ENCODE measurements at regions not wholly inside any gene's neighbourhood (a gene's known extent, or its start where the extent isn't known, plus 50 kb on each side); places are given as distances from the start of the nearest gene placed in this dataset.

DNA sequence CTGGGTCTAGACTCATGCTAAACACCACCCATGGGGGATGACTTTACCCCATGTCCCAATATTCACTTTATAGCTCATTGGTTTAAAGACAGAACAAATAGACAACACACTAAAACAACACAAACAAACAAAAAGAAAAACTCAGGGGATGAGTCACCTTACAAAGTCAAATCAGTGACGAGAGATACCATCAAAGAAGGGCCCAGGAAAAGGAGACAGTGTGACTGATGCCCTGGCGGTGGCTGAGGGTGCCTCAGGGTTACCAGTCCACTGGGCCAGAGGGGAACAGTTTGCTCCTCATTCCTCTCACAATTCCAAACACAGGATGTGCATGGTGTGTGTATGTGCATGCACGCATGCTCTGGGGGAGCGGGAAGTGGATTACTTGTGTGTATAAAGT is 171.3 kb upstream of the PRKCQ start:
- H3K9me3 ChIP-seq (ENCODE audit: control insufficient read depth, low read depth, low read length), result no peaks in the 10 kb centered on the region
- no peak overlapping the region for H4K91ac ChIP-seq (ENCODE audit: insufficient read length, low read depth, low read length)
- H3K27me3 ChIP-seq (ENCODE audit: insufficient read depth, low read length), result no peaks in the 10 kb centered on the region
- H3K4me3 Mint-ChIP-seq, result no peak overlapping the region
- no peaks in the 10 kb centered on the region for H4K20me1 ChIP-seq (ENCODE audit: control insufficient read depth, insufficient read depth, insufficient read length)
- H3K27ac ChIP-seq (ENCODE audit: insufficient read length, low read depth, low read length), result no peak overlapping the region
- no peak for DNase-seq
- H2BK5ac ChIP-seq (ENCODE audit: insufficient read length, low read length), result no peak overlapping the region
- no peak overlapping the region for H2BK20ac ChIP-seq (ENCODE audit: low read depth, low read length, poor library complexity, severe bottlenecking)
- peaks cover 0 to 9% of the 10 kb centered on the region in 2 experiments for H3K9me3 Mint-ChIP-seq
- H3K9ac ChIP-seq (ENCODE audit: extremely low read depth, insufficient read length, low read length), result no peak overlapping the region
- H2BK12ac ChIP-seq (ENCODE audit: insufficient read length, low read depth, low read length), result no peak overlapping the region
- H3K4me1 ChIP-seq (ENCODE audit: insufficient read depth, low read length), result peaks cover 6% of the 10 kb centered on the region; the same call in 1 of the 2 replicates
- WGBS (ENCODE audit: extremely low coverage, insufficient read length, low lambda C conversion rate), result no CpG with 5 or more reads among the region's 4 CpGs
- no peak overlapping the region for H2AFZ ChIP-seq (ENCODE audit: low read length)
- no peak overlapping the region for H2BK15ac ChIP-seq (ENCODE audit: low read depth, low read length)
- H3K4me2 ChIP-seq (ENCODE audit: insufficient read depth, insufficient read length, low read length), result no peak overlapping the region
- H2AK5ac ChIP-seq (ENCODE audit: insufficient read length, low read length), result no peak overlapping the region
- no peak overlapping the region for H3K14ac ChIP-seq (ENCODE audit: insufficient read depth, low read length)
- H3K18ac ChIP-seq (ENCODE audit: insufficient read length, low read depth, low read length), result no peak overlapping the region
- H3K4ac ChIP-seq (ENCODE audit: low read depth, low read length), result no peak overlapping the region
- no peaks in the 10 kb centered on the region for H3K79me1 ChIP-seq (ENCODE audit: insufficient read depth, low read depth, low read length, poor library complexity, severe bottlenecking)
- H3K79me2 ChIP-seq (ENCODE audit: insufficient read depth, low read length), result no peaks in the 10 kb centered on the region
- H3K36me3 Mint-ChIP-seq (ENCODE audit: insufficient read depth in 1 of 3, low read depth in 3 of 3), result peaks cover 0 to 5% (median 0%) of the 10 kb centered on the region in 3 experiments; a peak in 4 of 7 replicates
- H4K8ac ChIP-seq (replicated peaks; ENCODE audit: insufficient read length, low read depth, low read length), result no peak overlapping the region
- TF ChIP-seq, protein P1, sequence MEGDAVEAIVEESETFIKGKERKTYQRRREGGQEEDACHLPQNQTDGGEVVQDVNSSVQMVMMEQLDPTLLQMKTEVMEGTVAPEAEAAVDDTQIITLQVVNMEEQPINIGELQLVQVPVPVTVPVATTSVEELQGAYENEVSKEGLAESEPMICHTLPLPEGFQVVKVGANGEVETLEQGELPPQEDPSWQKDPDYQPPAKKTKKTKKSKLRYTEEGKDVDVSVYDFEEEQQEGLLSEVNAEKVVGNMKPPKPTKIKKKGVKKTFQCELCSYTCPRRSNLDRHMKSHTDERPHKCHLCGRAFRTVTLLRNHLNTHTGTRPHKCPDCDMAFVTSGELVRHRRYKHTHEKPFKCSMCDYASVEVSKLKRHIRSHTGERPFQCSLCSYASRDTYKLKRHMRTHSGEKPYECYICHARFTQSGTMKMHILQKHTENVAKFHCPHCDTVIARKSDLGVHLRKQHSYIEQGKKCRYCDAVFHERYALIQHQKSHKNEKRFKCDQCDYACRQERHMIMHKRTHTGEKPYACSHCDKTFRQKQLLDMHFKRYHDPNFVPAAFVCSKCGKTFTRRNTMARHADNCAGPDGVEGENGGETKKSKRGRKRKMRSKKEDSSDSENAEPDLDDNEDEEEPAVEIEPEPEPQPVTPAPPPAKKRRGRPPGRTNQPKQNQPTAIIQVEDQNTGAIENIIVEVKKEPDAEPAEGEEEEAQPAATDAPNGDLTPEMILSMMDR (conservative IDR thresholded peaks at IDR 0.05), result no peak
- no peak overlapping the region for H2BK120ac ChIP-seq (ENCODE audit: low read depth, low read length, poor library complexity, severe bottlenecking)
- no peaks in the 10 kb centered on the region for H3K23me2 ChIP-seq (ENCODE audit: insufficient read length, low read depth, low read length, poor library complexity, severe bottlenecking)
- no peak overlapping the region for H3T11ph ChIP-seq (ENCODE audit: low read length)
- peaks cover 34 to 45% of the 10 kb centered on the region in 2 experiments for H3K4me1 Mint-ChIP-seq
- H3K27me3 Mint-ChIP-seq (ENCODE audit: low read depth), result peaks cover 9% of the 10 kb centered on the region
- no peak overlapping the region for H3K27ac Mint-ChIP-seq
- H3K23ac ChIP-seq (ENCODE audit: insufficient read length, low read depth, low read length), result no peak overlapping the region
- no peak overlapping the region for H3K56ac ChIP-seq (ENCODE audit: insufficient read length, low read depth, low read length)
- no peak overlapping the region for H4K5ac ChIP-seq (ENCODE audit: insufficient read length, low read depth, low read length)

Measured in H9 (cell line).